ENCODE measurements at regions not wholly inside any gene's neighbourhood (a gene's known extent, or its start where the extent isn't known, plus 50 kb on each side); places are given as distances from the start of the nearest gene placed in this dataset.

- TF ChIP-seq CTCF (conservative IDR thresholded peaks at IDR 0.05; ENCODE audit: low read depth in 2 of 2) (no peak), EZH2 (IDR thresholded peaks at IDR 0.05; ENCODE audit: low read depth, unreplicated experiment) (no peak), POLR2AphosphoS5 (IDR thresholded peaks at IDR 0.05; ENCODE audit: low read depth) (no peak), ZNF331 (CRISPR knock-in tag; IDR thresholded peaks at IDR 0.05; ENCODE audit: low read depth) (no peak), EZH2phosphoT487 (IDR thresholded peaks at IDR 0.05; ENCODE audit: unreplicated experiment) (no peak), CREB1 (CRISPR knock-in tag; IDR thresholded peaks at IDR 0.05; ENCODE audit: low read depth) (no peak), REST (IDR thresholded peaks at IDR 0.05; ENCODE audit: unreplicated experiment) (no peak), ETS1 (IDR thresholded peaks at IDR 0.05) (no peak), STAT1 (IDR thresholded peaks at IDR 0.05; ENCODE audit: unreplicated experiment) (no peak), ZNF114 (CRISPR knock-in tag; IDR thresholded peaks at IDR 0.05) (no peak)
Observed at GRCh38 chr7:34407586-34407985, 250.4 kb upstream of the NPSR1 start.

All from GM23338 (cell line).